HepG2 (cell line): ENCODE measurements at regions not wholly inside any gene's neighbourhood (a gene's known extent, or its start where the extent isn't known, plus 50 kb on each side); places are given as distances from the start of the nearest gene placed in this dataset.

Experiments used
- GLI4 ChIP-seq: sonication (generic); formaldehyde crosslinking; IDR thresholded peaks from 2 replicates; pipeline ENCODE4 v1.5.1; 2020; ENCODE audit warnings: missing genetic modification reagents, mild to moderate bottlenecking, moderate library complexity, borderline replicate concordance
- ZBTB20 ChIP-seq: sonication (generic); formaldehyde crosslinking; IDR thresholded peaks from 2 replicates; pipeline ENCODE4 v1.8.1; 2023; ENCODE audit warnings: missing genetic modification reagents, low read depth, mild to moderate bottlenecking, borderline replicate concordance

DNA sequence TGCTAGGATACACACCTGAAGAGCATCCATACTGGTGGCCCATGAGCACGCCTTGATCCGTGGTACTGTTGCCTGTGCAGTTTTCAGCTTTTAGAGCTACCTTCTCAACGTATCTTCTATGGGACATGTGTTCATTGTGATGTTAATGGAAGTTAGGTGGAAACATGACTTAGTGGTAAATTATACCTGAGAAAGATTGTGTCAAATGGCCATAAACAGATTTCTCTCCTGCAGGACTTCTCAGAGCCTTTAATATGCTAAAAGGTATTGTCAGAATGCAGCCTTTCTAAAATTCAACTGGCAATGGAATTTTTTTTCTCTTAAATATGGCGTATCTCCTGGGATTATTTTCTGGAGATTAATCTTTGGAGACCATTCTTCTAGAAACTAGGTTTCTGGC, 148.5 kb downstream of the CDC5L start:
- TF ChIP-seq GLI4 (CRISPR knock-in tag) (no peak), ZBTB20 (CRISPR knock-in tag) (no peak)
